GM21825 (cell line): ENCODE measurements at regions not wholly inside any gene's neighbourhood (a gene's known extent, or its start where the extent isn't known, plus 50 kb on each side); places are given as distances from the start of the nearest gene placed in this dataset.
A peak's percentile ranks its signal among the peaks of the same experiment; 100 is the strongest.
"Not testable (repeated sequence)": the region's sequence is repeated elsewhere in the genome, so short reads cannot be mapped to it uniquely, and the experiment has no call there.

Source experiments
- ATAC-seq: cut with Tn5 transposase; IDR thresholded peaks from one replicate; pipeline ENCODE4 v1.9.1; 2021; ENCODE audit warnings: mild to moderate bottlenecking, moderate library complexity; ENCODE audit not compliant: unreplicated experiment

DNA sequence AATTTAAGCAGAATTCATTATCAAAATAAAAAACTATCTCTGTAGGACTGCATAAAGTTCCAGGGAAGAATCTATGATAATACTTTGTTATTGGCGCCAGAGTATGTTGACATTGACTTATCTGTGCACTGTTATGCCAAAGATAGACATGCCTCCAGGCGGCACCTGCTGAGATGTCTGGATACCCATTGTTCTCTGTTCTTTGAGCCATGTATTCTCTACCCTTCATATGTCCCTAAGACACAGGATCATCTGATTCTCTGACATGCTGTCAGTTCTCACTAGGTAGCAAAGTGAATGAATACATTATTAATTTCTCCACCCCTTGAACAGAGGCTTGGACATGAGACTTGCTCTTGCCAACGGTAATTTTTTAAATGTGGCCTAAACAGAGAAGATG, 517.8 kb upstream of the SLITRK5 start:
- no peak for ATAC-seq

GRCh38 chr13:87166348-87166747, 504.8 kb upstream of the SLITRK5 start:
- no peak for ATAC-seq

DNA sequence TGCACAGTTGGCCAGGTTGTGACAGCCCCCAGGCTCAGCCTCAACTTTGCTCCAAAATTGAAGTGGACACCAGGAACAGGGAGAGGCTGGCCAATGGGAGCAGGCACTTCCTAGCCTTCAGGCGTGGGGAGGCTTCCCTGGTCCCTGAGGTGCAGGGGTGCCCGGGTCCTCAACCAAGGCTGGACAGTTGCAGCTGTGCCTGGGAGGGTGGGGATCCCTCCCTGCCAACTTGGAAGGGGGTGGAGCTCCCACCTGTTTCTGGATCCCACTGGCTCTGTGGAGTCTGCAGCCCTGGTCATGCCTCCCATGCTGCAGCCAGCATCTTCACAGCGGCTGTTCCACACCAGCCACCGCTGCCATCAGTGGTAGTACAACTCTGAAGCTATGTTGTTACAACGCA, 502.8 kb upstream of the SLITRK5 start:
- no peak for ATAC-seq

DNA sequence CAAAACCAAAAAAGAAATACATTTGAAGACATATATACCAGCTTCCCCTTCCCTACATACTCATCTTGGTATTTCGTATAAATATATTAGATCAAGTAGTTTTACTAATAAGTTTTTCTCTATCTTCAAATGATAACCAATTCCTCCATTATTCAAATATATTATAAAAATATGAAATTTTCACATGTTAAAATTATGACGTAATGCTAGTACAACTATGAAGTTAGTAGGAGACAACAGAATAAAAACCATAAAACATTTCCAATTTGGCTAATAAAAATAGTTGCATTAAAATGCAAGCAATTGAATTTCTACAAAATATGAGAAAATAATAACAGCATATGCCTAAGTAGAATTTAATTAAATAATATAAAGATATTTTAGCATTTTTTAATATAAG, 501.8 kb upstream of the SLITRK5 start:
- ATAC-seq = no peak

- no peak for ATAC-seq
These were observed 498.9 kb upstream of the SLITRK5 start for GRCh38 chr13:87172166-87172835.

DNA sequence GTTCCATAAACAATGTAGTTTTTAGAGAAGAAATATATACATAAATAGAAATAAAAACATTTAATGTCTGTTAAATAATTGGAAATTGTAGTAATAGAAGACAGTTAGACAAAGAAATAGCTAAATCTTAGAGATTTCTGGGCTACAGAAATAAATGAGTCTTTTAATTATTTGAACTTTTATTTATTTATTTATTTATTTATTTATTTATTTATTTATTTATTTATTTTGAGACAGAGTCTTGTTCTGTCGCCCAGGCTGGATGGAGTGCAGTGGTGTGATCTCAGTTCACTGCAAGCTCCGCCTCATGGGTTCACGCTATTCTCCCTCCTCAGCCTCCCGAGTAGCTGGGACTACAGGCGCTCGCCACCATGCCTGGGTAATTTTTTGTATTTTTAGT, 486.0 kb upstream of the SLITRK5 start:
- ATAC-seq = not testable (repeated sequence)

GRCh38 chr13:87186647-87187046, 484.5 kb upstream of the SLITRK5 start:
- ATAC-seq = not testable (repeated sequence)

GRCh38 chr13:87191485-87191884, 479.7 kb upstream of the SLITRK5 start:
- ATAC-seq = not testable (repeated sequence)

DNA sequence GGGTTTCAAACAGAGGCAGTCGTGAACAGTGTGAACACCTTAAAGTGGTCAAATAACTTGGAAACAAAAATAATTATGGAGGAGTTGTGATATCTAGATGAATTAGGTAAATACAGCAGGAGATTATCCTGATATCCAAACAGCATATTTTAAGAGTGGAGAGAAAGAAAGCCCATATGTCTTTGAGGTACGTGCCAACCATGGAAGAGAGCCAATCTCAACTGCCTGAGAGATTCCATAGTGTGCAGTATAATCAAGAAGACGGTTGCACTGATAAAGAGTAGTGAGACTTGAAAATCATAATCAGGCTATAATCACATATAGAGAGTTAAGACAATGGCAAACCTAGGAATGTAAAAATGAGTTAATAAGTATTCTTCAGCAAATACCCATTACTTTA, 472.8 kb upstream of the SLITRK5 start:
- ATAC-seq = no peak

DNA sequence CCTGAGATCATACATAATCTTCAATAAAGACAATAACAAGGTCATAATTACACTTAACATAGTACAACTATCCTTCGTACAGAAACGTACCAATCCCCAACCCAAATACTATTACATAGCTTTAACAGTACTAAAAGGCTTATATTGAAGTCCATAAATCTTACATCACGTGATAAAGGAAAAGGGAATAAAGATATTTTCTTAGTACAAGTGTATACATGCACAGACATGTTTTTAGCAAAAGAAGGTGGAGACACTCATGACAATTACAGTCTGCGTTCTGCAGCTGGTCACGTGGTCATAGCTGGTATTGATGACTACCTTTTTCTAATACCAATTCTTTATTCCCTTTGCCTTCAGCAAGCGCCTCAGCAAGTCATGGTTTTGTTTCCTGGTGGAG, 464.5 kb upstream of the SLITRK5 start:
- ATAC-seq = no peak

- ATAC-seq = no peak
These were observed 463.7 kb upstream of the SLITRK5 start for GRCh38 chr13:87207280-87208003.

DNA sequence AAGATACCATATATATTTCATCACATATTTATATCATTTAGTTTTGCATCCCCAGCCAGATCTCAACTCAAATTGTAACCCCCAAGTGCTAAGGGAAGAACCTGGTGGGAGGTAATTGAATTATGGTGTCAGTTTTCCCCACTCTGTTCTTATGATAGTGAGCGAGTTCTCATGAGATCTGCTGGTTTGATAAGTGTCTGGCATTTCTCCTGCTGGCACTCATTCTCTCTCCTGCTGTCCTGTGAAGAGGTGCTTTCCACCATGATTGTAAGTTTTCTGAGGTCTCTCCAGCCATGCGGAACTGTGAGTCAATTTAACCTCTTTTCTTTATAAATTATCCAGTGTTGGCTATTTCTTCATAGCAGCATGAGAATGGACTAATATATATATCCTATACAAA, 462.5 kb upstream of the SLITRK5 start:
- ATAC-seq = no peak

GRCh38 chr13:87234981-87235380, 436.2 kb upstream of the SLITRK5 start:
- ATAC-seq = no peak

- no peak for ATAC-seq
These were observed 435.6 kb upstream of the SLITRK5 start for GRCh38 chr13:87235621-87236020.

GRCh38 chr13:87244256-87244890, 426.8 kb upstream of the SLITRK5 start:
- ATAC-seq = no peak

GRCh38 chr13:87249847-87250246, 421.3 kb upstream of the SLITRK5 start:
- ATAC-seq = not testable (repeated sequence)

GRCh38 chr13:87255394-87255793, 415.8 kb upstream of the SLITRK5 start:
- no peak for ATAC-seq

DNA sequence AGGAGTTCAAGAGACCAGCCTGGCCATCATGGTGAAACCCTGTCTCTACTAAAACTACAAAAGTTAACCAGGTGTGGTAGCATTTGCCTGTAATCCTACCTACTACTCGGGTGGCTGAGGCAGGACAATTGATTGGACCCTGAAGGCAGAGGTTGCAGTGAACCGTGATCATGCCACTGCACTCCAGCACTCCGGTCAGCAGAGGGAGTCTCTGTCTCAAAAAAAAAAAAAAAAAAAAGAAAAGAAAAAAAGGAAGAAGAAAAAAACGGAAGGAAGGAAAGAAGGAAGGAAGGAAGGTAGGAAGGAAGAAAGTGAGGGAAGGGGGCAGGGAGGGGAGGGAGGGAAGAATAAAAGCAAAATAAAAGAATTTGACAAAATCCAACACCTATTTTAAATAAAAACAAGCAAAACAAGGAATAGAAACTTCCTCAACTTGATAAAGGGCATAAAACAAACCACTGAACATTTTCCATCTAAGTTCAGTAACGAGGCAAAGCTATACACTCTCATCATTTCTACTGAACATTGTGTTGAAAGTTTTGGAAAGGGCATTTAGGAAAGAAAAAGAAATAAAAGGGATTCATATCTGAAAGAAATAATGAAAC, 411.6 kb upstream of the SLITRK5 start:
- ATAC-seq = no peak

GRCh38 chr13:87274209-87274819, 396.9 kb upstream of the SLITRK5 start:
- peak; percentile 65 for ATAC-seq

DNA sequence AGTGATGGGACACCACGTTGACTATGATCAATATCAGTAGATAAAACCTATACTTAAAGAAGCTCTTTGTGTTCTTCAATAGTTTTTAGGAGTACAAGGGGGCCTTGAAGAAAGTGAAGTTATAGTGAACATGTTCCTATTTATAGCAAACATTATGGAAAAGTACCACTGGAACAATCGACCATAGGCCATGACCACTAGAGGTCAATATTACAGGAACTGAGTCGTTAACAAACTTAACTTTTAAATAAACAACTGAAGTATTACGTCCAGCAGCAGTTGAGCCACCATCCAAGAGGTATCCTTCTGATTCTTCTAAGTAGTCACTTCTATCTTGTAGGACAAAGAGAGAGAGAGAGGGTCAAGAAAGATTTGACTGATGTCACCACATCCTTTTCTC, 391.0 kb upstream of the SLITRK5 start:
- ATAC-seq = no peak

DNA sequence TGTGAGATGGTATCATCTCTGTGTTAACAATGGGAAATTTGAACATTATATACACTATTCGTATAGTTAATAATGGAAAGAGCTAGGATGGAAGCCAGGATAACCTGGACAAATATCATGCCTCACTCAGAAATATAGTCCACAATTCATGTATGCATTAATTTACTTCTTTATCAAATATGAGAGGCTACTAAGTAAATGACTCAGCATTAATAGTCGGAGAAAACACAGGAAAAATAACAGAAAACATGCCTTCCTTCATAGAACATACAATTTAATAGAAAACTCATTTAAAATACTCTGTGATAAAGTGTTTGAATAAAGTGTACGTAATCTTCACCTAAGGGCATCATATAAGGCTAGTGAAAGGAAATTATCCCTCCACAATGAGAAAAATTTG, 383.4 kb upstream of the SLITRK5 start:
- ATAC-seq = no peak
